ENCODE measurements at regions not wholly inside any gene's neighbourhood (a gene's known extent, or its start where the extent isn't known, plus 50 kb on each side); places are given as distances from the start of the nearest gene placed in this dataset.

DNA sequence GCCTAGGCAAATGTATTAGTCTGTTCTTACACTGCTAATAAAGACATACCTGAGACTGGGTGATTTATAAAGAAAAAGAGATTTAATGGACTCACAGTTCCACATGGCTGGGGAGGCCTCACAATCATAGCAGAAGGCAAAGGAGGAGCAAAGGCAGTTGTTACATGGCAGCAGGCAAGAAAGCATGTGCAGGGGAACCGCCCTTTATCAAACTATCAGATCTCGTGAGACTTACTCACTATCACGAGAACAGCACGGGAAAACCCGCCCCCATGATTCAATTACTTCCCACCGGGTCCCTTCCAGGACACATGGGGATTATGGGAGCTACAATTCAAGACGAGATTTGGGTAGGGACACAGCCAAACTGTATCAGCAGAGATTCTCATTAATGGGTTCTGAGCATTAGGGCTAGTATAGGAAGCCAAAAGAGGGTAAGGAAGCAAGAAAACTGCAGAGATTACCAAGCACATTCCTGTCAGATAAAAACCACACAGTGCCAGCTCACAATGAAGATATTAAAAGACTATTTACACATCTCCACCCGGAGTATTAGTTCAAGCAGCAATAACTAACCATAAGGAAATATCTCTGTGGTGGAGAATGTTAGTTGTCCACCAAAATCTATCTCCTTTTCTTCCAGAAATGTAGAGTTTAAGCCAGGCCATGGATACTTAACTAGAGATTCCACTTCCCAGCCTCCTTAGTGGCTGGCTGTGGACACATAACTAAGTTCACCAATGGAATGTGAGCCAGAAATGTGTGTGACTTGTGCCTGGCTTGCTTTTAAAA lies 61.2 kb upstream of the HOPX start:
- Histone ChIP-seq H3K27ac (no peak overlapping the region), H3K4me1 (no peaks in the 10 kb centered on the region), H3K4me3 (no peak overlapping the region), H3K36me3 (no peaks in the 10 kb centered on the region), H3K27me3 (no peaks in the 10 kb centered on the region), H3K9me3 (no peaks in the 10 kb centered on the region)
- TF ChIP-seq, protein P1, sequence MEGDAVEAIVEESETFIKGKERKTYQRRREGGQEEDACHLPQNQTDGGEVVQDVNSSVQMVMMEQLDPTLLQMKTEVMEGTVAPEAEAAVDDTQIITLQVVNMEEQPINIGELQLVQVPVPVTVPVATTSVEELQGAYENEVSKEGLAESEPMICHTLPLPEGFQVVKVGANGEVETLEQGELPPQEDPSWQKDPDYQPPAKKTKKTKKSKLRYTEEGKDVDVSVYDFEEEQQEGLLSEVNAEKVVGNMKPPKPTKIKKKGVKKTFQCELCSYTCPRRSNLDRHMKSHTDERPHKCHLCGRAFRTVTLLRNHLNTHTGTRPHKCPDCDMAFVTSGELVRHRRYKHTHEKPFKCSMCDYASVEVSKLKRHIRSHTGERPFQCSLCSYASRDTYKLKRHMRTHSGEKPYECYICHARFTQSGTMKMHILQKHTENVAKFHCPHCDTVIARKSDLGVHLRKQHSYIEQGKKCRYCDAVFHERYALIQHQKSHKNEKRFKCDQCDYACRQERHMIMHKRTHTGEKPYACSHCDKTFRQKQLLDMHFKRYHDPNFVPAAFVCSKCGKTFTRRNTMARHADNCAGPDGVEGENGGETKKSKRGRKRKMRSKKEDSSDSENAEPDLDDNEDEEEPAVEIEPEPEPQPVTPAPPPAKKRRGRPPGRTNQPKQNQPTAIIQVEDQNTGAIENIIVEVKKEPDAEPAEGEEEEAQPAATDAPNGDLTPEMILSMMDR (IDR thresholded peaks at IDR 0.05) = no peak
- TF ChIP-seq POLR2A (IDR thresholded peaks at IDR 0.05) = no peak
- no peak for DNase-seq
- intact Hi-C loops (cut with DNase I; ENCODE audit: low total_unique reads) = no loop called here

DNA sequence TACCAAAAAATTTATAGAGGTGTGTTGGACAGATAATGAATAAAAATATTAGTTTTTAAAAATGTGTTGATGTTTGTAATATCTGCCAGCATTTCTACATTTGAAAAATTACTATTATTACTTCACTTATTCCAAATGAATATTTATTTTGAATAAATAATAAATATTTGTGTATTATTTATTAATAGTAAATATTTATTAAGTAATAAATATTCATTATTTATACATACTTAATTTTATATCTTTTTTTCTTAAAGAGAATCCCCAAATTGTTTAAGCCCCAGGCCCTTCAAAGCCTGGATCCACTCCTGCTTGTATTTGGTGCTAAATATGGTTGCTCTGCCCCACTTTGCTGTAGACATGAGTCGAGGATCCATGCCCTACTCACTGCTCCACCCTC lies 60.5 kb upstream of the HOPX start:
- Histone ChIP-seq H3K4me1 (no peaks in the 10 kb centered on the region), H3K27me3 (no peaks in the 10 kb centered on the region), H3K9me3 (no peaks in the 10 kb centered on the region), H3K27ac (no peak overlapping the region), H3K36me3 (no peaks in the 10 kb centered on the region), H3K4me3 (no peak overlapping the region)
- intact Hi-C loops (cut with DNase I; ENCODE audit: low total_unique reads) = no loop called here
- TF ChIP-seq, protein P1 (IDR thresholded peaks at IDR 0.05) = no peak
- no peak for TF ChIP-seq POLR2A (IDR thresholded peaks at IDR 0.05)
- no peak for DNase-seq

DNA sequence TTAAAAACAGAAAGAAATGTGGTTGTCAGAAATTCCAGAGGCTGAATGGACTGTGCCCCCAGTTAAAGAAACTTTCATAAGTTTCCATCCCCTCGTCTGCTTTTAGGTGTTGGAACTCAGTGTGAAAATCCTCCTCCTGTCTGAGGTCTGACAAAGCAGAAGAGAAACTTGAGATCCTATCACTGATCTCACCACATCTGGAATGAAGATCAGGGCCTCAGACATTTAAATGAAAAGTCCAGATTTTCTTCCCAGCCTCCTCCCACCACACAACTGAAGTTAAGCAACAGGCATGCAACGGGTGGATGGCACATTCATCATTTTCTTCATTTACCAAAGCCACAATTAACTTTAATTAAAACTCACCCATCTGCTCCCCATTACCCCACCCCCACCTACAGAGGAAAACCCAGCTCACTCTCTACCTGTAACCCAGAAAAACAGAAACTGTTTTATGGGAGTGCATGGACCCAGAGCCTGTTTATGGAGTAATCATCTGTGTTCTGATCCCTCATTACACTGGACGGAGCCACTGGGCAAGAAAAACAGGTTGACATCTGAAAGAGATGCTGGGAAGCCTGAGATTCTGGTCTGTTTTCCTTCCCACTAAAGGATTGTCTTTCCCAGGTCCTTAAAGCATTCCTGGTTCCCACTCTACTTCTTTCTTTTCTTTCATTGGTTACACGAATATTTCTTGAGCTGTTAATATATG lies 58.1 kb upstream of the HOPX start:
- no peak for DNase-seq
- Histone ChIP-seq H3K27ac (no peak overlapping the region), H3K9me3 (no peaks in the 10 kb centered on the region), H3K27me3 (no peaks in the 10 kb centered on the region), H3K36me3 (no peaks in the 10 kb centered on the region), H3K4me3 (no peak overlapping the region), H3K4me1 (no peaks in the 10 kb centered on the region)
- TF ChIP-seq POLR2A (IDR thresholded peaks at IDR 0.05) = no peak
- TF ChIP-seq, protein P1 (IDR thresholded peaks at IDR 0.05) = no peak
- intact Hi-C loops (cut with DNase I; ENCODE audit: low total_unique reads) = no loop called here

DNA sequence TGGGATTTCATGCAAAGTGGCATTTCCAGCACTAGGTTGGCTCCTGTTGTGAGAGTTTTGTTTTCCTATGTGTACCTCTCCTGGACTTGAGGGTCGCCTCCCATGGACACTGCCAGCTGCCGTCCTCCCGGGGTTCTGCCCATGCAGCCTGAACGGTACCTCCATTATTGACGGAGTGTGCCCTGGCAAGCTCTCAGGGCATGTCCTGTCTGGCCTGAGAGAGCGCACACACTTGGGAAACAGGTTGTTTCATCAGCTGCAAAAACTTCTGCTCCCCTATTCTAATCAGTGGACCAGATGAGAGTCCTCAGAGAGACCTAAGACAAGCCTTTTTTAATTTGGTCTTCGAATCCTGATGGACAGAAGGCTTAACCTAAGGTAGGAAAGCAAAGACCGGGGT lies 56.6 kb upstream of the HOPX start:
- intact Hi-C loops (cut with DNase I; ENCODE audit: low total_unique reads) = no loop called here
- no peak for DNase-seq
- Histone ChIP-seq H3K4me1 (no peaks in the 10 kb centered on the region), H3K9me3 (no peaks in the 10 kb centered on the region), H3K27me3 (no peaks in the 10 kb centered on the region), H3K4me3 (no peak overlapping the region), H3K36me3 (no peaks in the 10 kb centered on the region), H3K27ac (no peak overlapping the region)
- TF ChIP-seq POLR2A (IDR thresholded peaks at IDR 0.05) = no peak

DNA sequence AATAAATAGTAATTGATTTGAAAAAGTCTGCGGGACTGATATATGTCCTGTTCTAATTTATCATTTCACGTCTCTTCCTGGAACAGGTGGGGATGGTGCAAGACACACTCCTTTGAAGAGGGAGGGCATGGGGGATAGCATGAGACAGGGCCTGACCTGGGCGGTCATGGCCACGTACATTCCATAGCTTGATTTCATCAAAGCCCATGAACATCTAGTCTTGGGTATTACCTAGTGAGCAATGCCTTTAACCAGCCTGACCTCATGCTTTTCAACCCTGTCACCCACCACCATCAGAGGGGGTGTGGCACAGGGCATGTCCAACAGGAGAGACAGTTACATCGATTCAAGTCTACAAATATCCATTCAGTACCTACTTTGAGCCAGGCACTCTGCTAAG lies 52.3 kb upstream of the HOPX start:
- Histone ChIP-seq H3K36me3 (no peaks in the 10 kb centered on the region), H3K9me3 (no peaks in the 10 kb centered on the region), H3K27me3 (no peaks in the 10 kb centered on the region), H3K4me1 (no peaks in the 10 kb centered on the region), H3K27ac (no peak overlapping the region), H3K4me3 (no peak overlapping the region)
- DNase-seq = no peak
- TF ChIP-seq, protein P1 (IDR thresholded peaks at IDR 0.05) = no peak
- TF ChIP-seq POLR2A (IDR thresholded peaks at IDR 0.05) = no peak
- intact Hi-C loops (cut with DNase I; ENCODE audit: low total_unique reads) = no loop called here

Measured in uterus (tissue), 3 donors.